H9 (cell line): ENCODE measurements at regions not wholly inside any gene's neighbourhood (a gene's known extent, or its start where the extent isn't known, plus 50 kb on each side); places are given as distances from the start of the nearest gene placed in this dataset.

Source experiments
- DNase-seq: peaks from one replicate; pipeline ENCODE4 v3.0.0-alpha.2; 2017
- H2AFZ ChIP-seq: one replicate; pipeline ENCODE4 v1.6.1; 2013; ENCODE audit warnings: mild to moderate bottlenecking, low read length, control low read depth, moderate library complexity
- H2AK5ac ChIP-seq: 2 replicates; pipeline ENCODE4 v1.6.1; 2013; ENCODE audit warnings: low read length, control low read depth, mixed read lengths; ENCODE audit not compliant: insufficient read length
- H2BK120ac ChIP-seq: one replicate; pipeline ENCODE4 v1.6.1; 2013; ENCODE audit warnings: low read depth, mild to moderate bottlenecking, low read length, control low read depth, inconsistent platforms; ENCODE audit not compliant: poor library complexity, severe bottlenecking
- H2BK12ac ChIP-seq: 2 replicates; pipeline ENCODE4 v1.6.1; 2013; ENCODE audit warnings: low read length, control low read depth, mixed read lengths, low read depth; ENCODE audit not compliant: insufficient read length
- H2BK15ac ChIP-seq: 2 replicates; pipeline ENCODE4 v1.6.1; 2013; ENCODE audit warnings: low read depth, low read length, control low read depth
- H2BK20ac ChIP-seq: one replicate; pipeline ENCODE4 v1.6.1; 2013; ENCODE audit warnings: low read depth, mild to moderate bottlenecking, low read length, control low read depth, inconsistent platforms; ENCODE audit not compliant: poor library complexity, severe bottlenecking
- H2BK5ac ChIP-seq: 2 replicates; pipeline ENCODE4 v1.6.1; 2013; ENCODE audit warnings: low read length, control low read depth, mixed read lengths; ENCODE audit not compliant: insufficient read length
- H3K14ac ChIP-seq: 2 replicates; pipeline ENCODE4 v1.6.1; 2013; ENCODE audit warnings: low read length, control low read depth; ENCODE audit not compliant: insufficient read depth
- H3K18ac ChIP-seq: 2 replicates; pipeline ENCODE4 v1.6.1; 2013; ENCODE audit warnings: low read depth, mild to moderate bottlenecking, mixed read lengths, low read length, control low read depth; ENCODE audit not compliant: insufficient read length
- H3K23ac ChIP-seq: 2 replicates; pipeline ENCODE4 v1.6.1; 2013; ENCODE audit warnings: low read length, control low read depth, mixed read lengths, low read depth; ENCODE audit not compliant: insufficient read length
- H3K23me2 ChIP-seq: 2 replicates; pipeline ENCODE4 v1.6.1; 2013; ENCODE audit warnings: low read depth, mild to moderate bottlenecking, mixed read lengths, low read length, control low read depth; ENCODE audit not compliant: insufficient read length, poor library complexity, severe bottlenecking
- H3K27ac ChIP-seq: 2 replicates; pipeline ENCODE4 v1.5.1; 2013; ENCODE audit warnings: low read length, control low read depth, mixed read lengths, low read depth; ENCODE audit not compliant: insufficient read length
- H3K27me3 ChIP-seq: 2 replicates; pipeline ENCODE4 v1.6.1; 2013; ENCODE audit warnings: low read length, control low read depth, inconsistent platforms; ENCODE audit not compliant: insufficient read depth
- H3K4ac ChIP-seq: 2 replicates; pipeline ENCODE4 v1.6.1; 2013; ENCODE audit warnings: low read depth, mild to moderate bottlenecking, control low read depth, inconsistent platforms, low read length, moderate library complexity
- H3K4me1 ChIP-seq: 2 replicates; pipeline ENCODE4 v1.6.1; 2013; ENCODE audit warnings: low read length, control low read depth, inconsistent platforms; ENCODE audit not compliant: insufficient read depth
- H3K4me2 ChIP-seq: 2 replicates; pipeline ENCODE4 v1.6.1; 2013; ENCODE audit warnings: low read length, control low read depth, mixed read lengths; ENCODE audit not compliant: insufficient read length, insufficient read depth
- H3K56ac ChIP-seq: 2 replicates; pipeline ENCODE4 v1.6.1; 2013; ENCODE audit warnings: low read depth, mild to moderate bottlenecking, mixed read lengths, low read length, control low read depth; ENCODE audit not compliant: insufficient read length
- H3K79me1 ChIP-seq: 2 replicates; pipeline ENCODE4 v1.6.1; 2013; ENCODE audit warnings: low read depth, mild to moderate bottlenecking, moderate library complexity, low read length, control low read depth, inconsistent platforms; ENCODE audit not compliant: insufficient read depth, poor library complexity, severe bottlenecking
- H3K79me2 ChIP-seq: 2 replicates; pipeline ENCODE4 v1.6.1; 2013; ENCODE audit warnings: low read length, control low read depth, inconsistent platforms; ENCODE audit not compliant: insufficient read depth
- H3K9ac ChIP-seq: 2 replicates; pipeline ENCODE4 v1.6.1; 2013; ENCODE audit warnings: low read length, control low read depth, mixed read lengths; ENCODE audit not compliant: insufficient read length; ENCODE audit errors: extremely low read depth
- H3K9me3 ChIP-seq: one replicate; pipeline ENCODE4 v1.6.1; 2013; ENCODE audit warnings: low read depth, low read length, inconsistent platforms; ENCODE audit not compliant: control insufficient read depth
- H3T11ph ChIP-seq: one replicate; pipeline ENCODE4 v1.6.1; 2013; ENCODE audit warnings: mild to moderate bottlenecking, low read length, control low read depth, inconsistent platforms
- H4K20me1 ChIP-seq: one replicate; pipeline ENCODE4 v1.6.1; 2013; ENCODE audit not compliant: control insufficient read depth, insufficient read length, insufficient read depth
- H4K5ac ChIP-seq: 2 replicates; pipeline ENCODE4 v1.6.1; 2013; ENCODE audit warnings: low read depth, mild to moderate bottlenecking, mixed read lengths, low read length, control low read depth; ENCODE audit not compliant: insufficient read length
- H4K8ac ChIP-seq: replicated peaks from 2 replicates; pipeline ENCODE4 v1.6.1; 2013; ENCODE audit warnings: low read length, control low read depth, mixed read lengths, low read depth; ENCODE audit not compliant: insufficient read length
- H4K91ac ChIP-seq: 2 replicates; pipeline ENCODE4 v1.6.1; 2013; ENCODE audit warnings: low read depth, mild to moderate bottlenecking, moderate library complexity, mixed read lengths, low read length, control low read depth; ENCODE audit not compliant: insufficient read length
- H3K27ac Mint-ChIP-seq, 3 experiments: 2 replicates in 2 of 3; 3 replicates in 1 of 3; pipeline ENCODE4 v1.8.0; 2020 to 2021; ENCODE audit warnings: mixed read lengths in 3 of 3, mild to moderate bottlenecking in 1 of 3, moderate library complexity in 1 of 3
- H3K27me3 Mint-ChIP-seq: 2 replicates; pipeline ENCODE4 v1.8.0; 2021; ENCODE audit warnings: low read depth, mild to moderate bottlenecking, moderate library complexity, mixed read lengths
- H3K36me3 Mint-ChIP-seq, 3 experiments: 2 replicates in 2 of 3; 3 replicates in 1 of 3; pipeline ENCODE4 v1.8.0; 2020 to 2021; ENCODE audit warnings: low read depth in 3 of 3, mixed read lengths in 3 of 3; ENCODE audit not compliant: insufficient read depth in 1 of 3
- H3K4me1 Mint-ChIP-seq, 2 experiments: 2 replicates each; pipeline ENCODE4 v1.8.0; 2020; ENCODE audit warnings: mixed read lengths in 2 of 2
- H3K4me3 Mint-ChIP-seq, 2 experiments: 2 replicates in 1 of 2; 3 replicates in 1 of 2; pipeline ENCODE4 v1.8.0; 2020 to 2021; ENCODE audit warnings: mild to moderate bottlenecking in 2 of 2, mixed read lengths in 2 of 2, moderate library complexity in 1 of 2
- H3K9me3 Mint-ChIP-seq, 2 experiments: 2 replicates in 1 of 2; 3 replicates in 1 of 2; pipeline ENCODE4 v1.8.0; 2020; ENCODE audit warnings: mild to moderate bottlenecking in 2 of 2, mixed read lengths in 2 of 2, moderate library complexity in 1 of 2
- CTCF ChIP-seq: fragments of 200-600 bp; sonication (generic); conservative IDR thresholded peaks from 3 replicates; pipeline ENCODE4 v1.8.0; 2021; ENCODE audit warnings: antibody characterized with exemption, mild to moderate bottlenecking
- WGBS: extraction: QIAGEN DNeasy Blood & Tissue Kit; methylation state at CpG from one replicate; pipeline ENCODE4 v1.1.7; 2013; ENCODE audit warnings: missing lambda C conversion rate, low lambda C conversion rate, mixed read lengths; ENCODE audit not compliant: insufficient read length; ENCODE audit errors: extremely low coverage; 5-methylcytosine and 5-hydroxymethylcytosine counted together

- peaks cover 19 to 20% of the 10 kb centered on the region in 2 experiments for H3K4me1 Mint-ChIP-seq
- no peaks in the 10 kb centered on the region for H3K4me1 ChIP-seq
- no peak overlapping the region for H2BK5ac ChIP-seq
- no peak overlapping the region for H2BK15ac ChIP-seq
- H2BK12ac ChIP-seq, result no peak overlapping the region
- no peak overlapping the region for H2AFZ ChIP-seq
- H2BK20ac ChIP-seq, result no peak overlapping the region
- no peaks in the 10 kb centered on the region for H4K20me1 ChIP-seq
- no peak for TF ChIP-seq CTCF
- H3K23ac ChIP-seq, result no peak overlapping the region
- H3K27me3 Mint-ChIP-seq, result no peaks in the 10 kb centered on the region
- no peaks in the 10 kb centered on the region for H3K23me2 ChIP-seq
- no peak overlapping the region for H4K5ac ChIP-seq
- H3K9ac ChIP-seq, result no peak overlapping the region
- no peaks in the 10 kb centered on the region for H3K27me3 ChIP-seq
- no peaks in the 10 kb centered on the region for H3K9me3 Mint-ChIP-seq
- H4K91ac ChIP-seq, result no peak overlapping the region
- H3K79me2 ChIP-seq, result no peaks in the 10 kb centered on the region
- H3K18ac ChIP-seq, result no peak overlapping the region
- H2BK120ac ChIP-seq, result no peak overlapping the region
- no peaks in the 10 kb centered on the region; a peak in 1 of 7 replicates for H3K36me3 Mint-ChIP-seq
- no peak overlapping the region for H3K4me3 Mint-ChIP-seq
- no peak overlapping the region for H3K56ac ChIP-seq
- no peak overlapping the region for H2AK5ac ChIP-seq
- H3K9me3 ChIP-seq, result no peaks in the 10 kb centered on the region
- no peak overlapping the region for H3K27ac ChIP-seq
- no peak for DNase-seq
- H3K4me2 ChIP-seq, result no peak overlapping the region
- H4K8ac ChIP-seq, result no peak overlapping the region
- H3K4ac ChIP-seq, result no peak overlapping the region
- no CpG with 5 or more reads among the region's 1 CpG for WGBS
- H3K14ac ChIP-seq, result no peak overlapping the region
- H3T11ph ChIP-seq, result no peak overlapping the region
- H3K79me1 ChIP-seq, result no peaks in the 10 kb centered on the region
- no peak overlapping the region for H3K27ac Mint-ChIP-seq
Observed at GRCh38 chr4:157795495-157795894, 377.3 kb downstream of the GASK1B start.
